Right atrium auricular region (tissue), 2 donors: ENCODE measurements at regions not wholly inside any gene's neighbourhood (a gene's known extent, or its start where the extent isn't known, plus 50 kb on each side); places are given as distances from the start of the nearest gene placed in this dataset.

Experiments used
- DNase-seq: peaks from one replicate; pipeline ENCODE4 v3.0.0-alpha.2; 2019; ENCODE audit warnings: low spot score
- H3K27ac ChIP-seq, 2 donors: fragments of 200-600 bp; sonication (generic); 1 replicate in 1 of 2; 2 replicates in 1 of 2; pipeline ENCODE4 v1.5.1; 2016 to 2019
- H3K27me3 ChIP-seq, 2 donors: fragments of 200-600 bp; sonication (generic); one replicate each; pipeline versions ENCODE4 v1.5.1 to v1.6.0; 2017 to 2019
- H3K36me3 ChIP-seq: fragments of 200-600 bp; sonication (generic); one replicate; pipeline ENCODE4 v1.5.1; 2016
- H3K4me1 ChIP-seq, 2 donors: fragments of 200-600 bp; sonication (generic); one replicate each; pipeline versions ENCODE4 v1.5.1 to v1.6.0; 2017 to 2019
- H3K4me3 ChIP-seq, 2 donors: fragments of 200-600 bp; sonication (generic); 1 replicate in 1 of 2; 2 replicates in 1 of 2; pipeline ENCODE4 v1.5.1; 2017 to 2019; ENCODE audit warnings: mild to moderate bottlenecking in 1 of 2, moderate library complexity in 1 of 2
- H3K9me3 ChIP-seq, 2 donors: fragments of 200-600 bp; sonication (generic); one replicate each; pipeline ENCODE4 v1.5.1; 2019
- CTCF ChIP-seq, 2 donors: fragments of 200-600 bp; sonication (generic); IDR thresholded peaks; one replicate each; pipeline ENCODE4 v1.5.1; 2019; ENCODE audit warnings: antibody characterized with exemption in 2 of 2

DNA sequence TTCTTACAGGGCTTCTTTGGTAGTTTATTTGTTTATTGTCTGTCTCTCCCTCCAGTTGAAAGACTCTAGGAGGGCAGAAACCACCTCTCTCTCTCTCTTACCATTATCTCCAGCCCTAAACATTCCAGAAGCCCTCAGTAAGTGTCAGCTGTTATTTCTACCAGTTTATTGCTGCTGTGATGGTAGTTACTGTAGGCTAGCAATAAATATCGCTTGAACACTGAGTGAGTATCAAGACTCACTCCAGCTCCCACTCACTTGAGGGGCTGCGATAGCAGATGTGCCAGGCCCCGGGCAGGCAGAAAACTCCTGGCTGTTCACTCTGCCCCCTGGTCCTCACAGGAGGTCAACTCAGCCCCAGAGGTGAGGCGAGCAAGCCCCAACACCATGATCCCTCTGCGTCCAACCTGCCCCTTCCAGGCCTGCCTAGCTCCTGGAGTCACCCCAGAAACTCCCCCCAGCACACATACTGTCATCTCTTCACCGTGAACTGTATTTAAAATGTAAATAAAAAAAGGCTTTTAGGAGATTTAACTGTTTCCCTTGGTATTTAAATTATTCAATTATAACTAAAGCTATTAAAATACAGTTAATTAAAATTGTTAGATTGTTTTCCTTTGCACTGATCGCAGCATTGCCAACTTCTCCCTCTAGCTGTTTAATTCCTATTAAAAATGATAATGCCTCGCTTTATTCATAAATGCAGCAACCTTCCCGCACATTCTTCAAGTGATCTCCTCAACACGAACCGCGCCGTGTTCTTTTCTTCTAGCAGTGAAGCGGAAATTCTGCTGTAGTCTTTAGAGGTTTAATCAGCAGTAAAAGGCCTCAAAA lies 321.1 kb upstream of the ZMIZ1 start:
- Histone ChIP-seq H3K9me3 (no peaks in the 10 kb centered on the region), H3K4me1 (peaks cover 0 to 44% of the 10 kb centered on the region in 2 donors), H3K4me3 (no peak overlapping the region), H3K36me3 (no peaks in the 10 kb centered on the region), H3K27me3 (no peaks in the 10 kb centered on the region), H3K27ac (peak overlapping the region; percentile 1 to 42)
- no peak for TF ChIP-seq CTCF (IDR thresholded peaks at IDR 0.05)
- no peak for DNase-seq

DNA sequence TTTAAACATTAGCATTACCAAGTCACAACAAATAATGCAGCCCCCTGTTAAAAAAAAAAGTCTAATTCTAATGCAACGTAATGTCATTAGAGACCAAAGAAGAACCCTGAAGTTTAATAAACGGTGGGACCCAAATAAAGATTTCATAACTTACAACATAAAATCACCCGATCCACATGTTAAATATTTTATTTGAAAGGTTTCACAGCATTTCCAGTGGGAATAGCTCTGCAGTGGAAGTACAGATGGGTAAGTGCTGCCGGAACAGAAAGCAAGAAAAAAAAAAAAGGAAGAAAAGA lies 320.6 kb upstream of the ZMIZ1 start:
- no peak overlapping the region for H3K27ac ChIP-seq
- no peak for TF ChIP-seq CTCF (IDR thresholded peaks at IDR 0.05)
- no peak for DNase-seq
- no peaks in the 10 kb centered on the region for H3K36me3 ChIP-seq
- peaks cover 0 to 39% of the 10 kb centered on the region in 2 donors for H3K4me1 ChIP-seq
- H3K9me3 ChIP-seq = no peaks in the 10 kb centered on the region
- no peak overlapping the region for H3K4me3 ChIP-seq
- no peaks in the 10 kb centered on the region for H3K27me3 ChIP-seq

DNA sequence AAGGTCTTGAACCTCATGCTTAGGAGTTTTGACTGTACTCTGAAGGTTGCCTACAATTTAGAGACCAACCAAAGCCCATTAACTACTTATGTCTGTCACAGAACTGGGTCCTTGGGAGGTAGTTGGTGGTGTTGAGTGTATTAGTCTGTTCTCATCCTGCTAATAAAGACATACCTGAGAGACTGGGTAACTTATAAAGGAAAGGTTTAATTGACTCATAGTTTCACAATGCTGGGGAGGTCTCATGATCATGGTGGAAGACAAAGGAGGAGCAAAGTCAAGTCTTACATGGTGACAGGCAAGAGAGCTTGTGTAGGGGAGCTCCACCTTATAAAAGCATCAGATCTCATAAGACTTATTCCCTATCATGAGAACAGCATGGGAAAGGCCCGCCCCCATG lies 319.6 kb upstream of the ZMIZ1 start:
- DNase-seq = no peak

GRCh38 chr10:78749898-78750297 lies 318.9 kb upstream of the ZMIZ1 start:
- no peaks in the 10 kb centered on the region for H3K36me3 ChIP-seq
- TF ChIP-seq CTCF (IDR thresholded peaks at IDR 0.05) = no peak
- no peaks in the 10 kb centered on the region for H3K27me3 ChIP-seq

More for the DNA sequence above, 319.6 kb upstream of the ZMIZ1 start:
- Histone ChIP-seq H3K27me3 (no peaks in the 10 kb centered on the region), H3K4me3 (no peak overlapping the region), H3K4me1 (peaks cover 0 to 30% of the 10 kb centered on the region in 2 donors), H3K27ac (no peak overlapping the region), H3K36me3 (no peaks in the 10 kb centered on the region), H3K9me3 (no peaks in the 10 kb centered on the region)
- no peak for TF ChIP-seq CTCF (IDR thresholded peaks at IDR 0.05)

DNA sequence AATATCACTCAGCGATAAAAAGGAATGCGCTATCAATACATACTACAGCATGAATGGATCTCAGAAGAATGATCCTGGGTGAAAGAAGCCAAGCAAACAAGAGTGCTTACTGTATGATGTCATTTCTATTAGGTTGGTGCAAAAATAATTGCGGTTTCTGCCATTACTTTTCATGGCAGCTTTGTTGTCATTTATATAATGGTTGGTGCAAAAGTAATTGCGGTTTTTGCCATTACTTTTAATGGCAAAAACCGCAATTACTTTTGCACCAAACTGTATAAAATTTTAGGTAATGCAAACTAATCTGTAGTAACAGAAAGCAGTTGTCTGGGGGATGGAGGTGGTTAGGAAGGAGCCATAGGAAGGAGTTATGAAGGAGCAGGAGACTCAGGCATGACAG lies 318.3 kb upstream of the ZMIZ1 start:
- Histone ChIP-seq H3K4me3 (no peak overlapping the region), H3K27me3 (no peaks in the 10 kb centered on the region), H3K9me3 (no peaks in the 10 kb centered on the region), H3K27ac (no peak overlapping the region), H3K36me3 (no peaks in the 10 kb centered on the region), H3K4me1 (peaks cover 0 to 18% of the 10 kb centered on the region in 2 donors)
- no peak for DNase-seq
- no peak for TF ChIP-seq CTCF (IDR thresholded peaks at IDR 0.05)

More at GRCh38 chr10:78749898-78750297, 318.9 kb upstream of the ZMIZ1 start:
- no peak for DNase-seq
- H3K27ac ChIP-seq = no peak overlapping the region
- no peak overlapping the region for H3K4me3 ChIP-seq
- H3K4me1 ChIP-seq = peaks cover 0 to 23% of the 10 kb centered on the region in 2 donors
- H3K9me3 ChIP-seq = no peaks in the 10 kb centered on the region

DNA sequence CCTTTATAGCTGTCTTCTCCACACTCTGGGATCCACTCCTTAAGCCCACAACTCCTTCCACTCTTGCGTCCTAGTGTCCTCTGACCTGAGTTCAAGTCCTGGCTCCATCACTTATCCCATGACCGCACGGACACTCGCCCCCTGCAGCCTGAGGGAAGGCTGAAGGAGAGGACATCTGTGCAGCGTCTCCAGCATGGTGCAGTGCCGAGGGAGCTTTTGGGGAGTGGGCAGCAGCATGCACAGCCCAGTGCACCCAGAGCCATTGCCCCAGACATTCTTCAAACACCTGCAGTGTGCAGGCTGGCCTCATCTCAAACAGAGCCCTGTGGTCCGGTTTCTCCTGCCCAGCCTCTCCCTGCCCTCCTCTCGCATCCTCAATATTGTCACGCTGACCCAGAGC lies 317.1 kb upstream of the ZMIZ1 start:
- DNase-seq = no peak

More for the DNA sequence above, 317.1 kb upstream of the ZMIZ1 start:
- Histone ChIP-seq H3K4me3 (no peak overlapping the region), H3K36me3 (no peaks in the 10 kb centered on the region), H3K4me1 (peaks cover 0 to 16% of the 10 kb centered on the region in 2 donors), H3K27ac (no peak overlapping the region), H3K9me3 (no peaks in the 10 kb centered on the region), H3K27me3 (no peaks in the 10 kb centered on the region)
- TF ChIP-seq CTCF (IDR thresholded peaks at IDR 0.05) = no peak
